ENCODE measurements at regions not wholly inside any gene's neighbourhood (a gene's known extent, or its start where the extent isn't known, plus 50 kb on each side); places are given as distances from the start of the nearest gene placed in this dataset.

- TF ChIP-seq CREB1 (CRISPR knock-in tag; IDR thresholded peaks at IDR 0.05; ENCODE audit: low read depth) (no peak), JUNB (IDR thresholded peaks at IDR 0.05; ENCODE audit: unreplicated experiment) (no peak)
- TF ChIP-seq, protein P1, sequence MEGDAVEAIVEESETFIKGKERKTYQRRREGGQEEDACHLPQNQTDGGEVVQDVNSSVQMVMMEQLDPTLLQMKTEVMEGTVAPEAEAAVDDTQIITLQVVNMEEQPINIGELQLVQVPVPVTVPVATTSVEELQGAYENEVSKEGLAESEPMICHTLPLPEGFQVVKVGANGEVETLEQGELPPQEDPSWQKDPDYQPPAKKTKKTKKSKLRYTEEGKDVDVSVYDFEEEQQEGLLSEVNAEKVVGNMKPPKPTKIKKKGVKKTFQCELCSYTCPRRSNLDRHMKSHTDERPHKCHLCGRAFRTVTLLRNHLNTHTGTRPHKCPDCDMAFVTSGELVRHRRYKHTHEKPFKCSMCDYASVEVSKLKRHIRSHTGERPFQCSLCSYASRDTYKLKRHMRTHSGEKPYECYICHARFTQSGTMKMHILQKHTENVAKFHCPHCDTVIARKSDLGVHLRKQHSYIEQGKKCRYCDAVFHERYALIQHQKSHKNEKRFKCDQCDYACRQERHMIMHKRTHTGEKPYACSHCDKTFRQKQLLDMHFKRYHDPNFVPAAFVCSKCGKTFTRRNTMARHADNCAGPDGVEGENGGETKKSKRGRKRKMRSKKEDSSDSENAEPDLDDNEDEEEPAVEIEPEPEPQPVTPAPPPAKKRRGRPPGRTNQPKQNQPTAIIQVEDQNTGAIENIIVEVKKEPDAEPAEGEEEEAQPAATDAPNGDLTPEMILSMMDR (conservative IDR thresholded peaks at IDR 0.05; ENCODE audit: low read depth in 2 of 2): no peak
Observed at GRCh38 chr9:107856633-107857032, 367.1 kb upstream of the KLF4 start.

Data from GM23338 (cell line).